Transverse colon (tissue), 4 donors: ENCODE measurements at regions not wholly inside any gene's neighbourhood (a gene's known extent, or its start where the extent isn't known, plus 50 kb on each side); places are given as distances from the start of the nearest gene placed in this dataset.

ENCODE experiments used
- CTCF ChIP-seq, 5 experiments: fragments of 200-600 bp in 3 of 5; fragments of 450-650 bp in 2 of 5; sonication (generic) in 3 of 5; IDR thresholded peaks; 1 replicate in 2 of 5; 2 replicates in 3 of 5; pipeline ENCODE4 v1.5.1; 2016 to 2017; ENCODE audit warnings: antibody characterized with exemption in 5 of 5, inconsistent platforms in 3 of 5, mild to moderate bottlenecking in 2 of 5, moderate library complexity in 1 of 5
- EP300 ChIP-seq: sonication (generic); formaldehyde crosslinking; IDR thresholded peaks from one replicate; pipeline ENCODE4 v1.6.1; 2017; ENCODE audit warnings: antibody characterized with exemption, low read depth
- POLR2A ChIP-seq: fragments of 450-650 bp; IDR thresholded peaks from one replicate; pipeline ENCODE4 v1.6.1; 2016; ENCODE audit warnings: antibody characterized with exemption, mild to moderate bottlenecking, moderate library complexity
- POLR2AphosphoS5 ChIP-seq, 3 donors: sonication (generic); formaldehyde crosslinking; IDR thresholded peaks; one replicate each; pipeline ENCODE4 v1.6.1; 2016; ENCODE audit warnings: antibody characterized with exemption in 3 of 3

GRCh38 chr6:91659891-91660290 lies 1073.0 kb upstream of the MAP3K7 start:
- TF ChIP-seq POLR2A: no peak
- TF ChIP-seq CTCF (IDR thresholded peaks at IDR 0.05): no peak
- TF ChIP-seq POLR2AphosphoS5 (IDR thresholded peaks at IDR 0.05): no peak
- no peak for TF ChIP-seq EP300
